SK-N-SH treated with all-trans-retinoic acid at 6 μM for 48 hours (cell line): ENCODE measurements at regions not wholly inside any gene's neighbourhood (a gene's known extent, or its start where the extent isn't known, plus 50 kb on each side); places are given as distances from the start of the nearest gene placed in this dataset.

ENCODE experiments used
- ATAC-seq: fragments of 200-7000 bp; cut with Tn5 transposase; 3 replicates; pipeline ENCODE4 v1.9.1; 2020; ENCODE audit warnings: mild to moderate bottlenecking, moderate library complexity
- ARNTL ChIP-seq: fragments of 450-650 bp; formaldehyde crosslinking; IDR thresholded peaks from 2 replicates; pipeline ENCODE4 v1.5.0; 2020; ENCODE audit warnings: low read depth, mild to moderate bottlenecking, moderate library complexity, borderline replicate concordance
- BACH2 ChIP-seq: fragments of 250-450 bp; sonication (Bioruptor Pico); IDR thresholded peaks from 2 replicates; pipeline ENCODE4 v1.9.0; 2021; ENCODE audit warnings: mild to moderate bottlenecking, borderline replicate concordance
- CREB5 ChIP-seq: fragments of 250-450 bp; sonication (Bioruptor Pico); IDR thresholded peaks from 2 replicates; pipeline ENCODE4 v1.5.1; 2020; ENCODE audit warnings: low read depth, mild to moderate bottlenecking, moderate library complexity
- CSDC2 ChIP-seq: fragments of 250-450 bp; sonication (Bioruptor Pico); IDR thresholded peaks from 2 replicates; pipeline ENCODE4 v1.5.0; 2020; ENCODE audit warnings: mild to moderate bottlenecking, moderate library complexity
- GLIS3 ChIP-seq: fragments of 250-450 bp; sonication (Bioruptor Pico); IDR thresholded peaks from 2 replicates; pipeline ENCODE4 v1.5.0; 2020; ENCODE audit warnings: mild to moderate bottlenecking, moderate library complexity
- ISL1 ChIP-seq: fragments of 250-450 bp; sonication (Bioruptor Pico); IDR thresholded peaks from 2 replicates; pipeline ENCODE4 v2.1.2; 2022; ENCODE audit warnings: mild to moderate bottlenecking, moderate library complexity
- OSR1 ChIP-seq: fragments of 250-450 bp; sonication (Bioruptor Pico); IDR thresholded peaks from 2 replicates; pipeline ENCODE4 v1.8.0; 2022; ENCODE audit warnings: moderate library complexity, mild to moderate bottlenecking, inconsistent platforms
- PATZ1 ChIP-seq: fragments of 250-450 bp; sonication (Bioruptor Pico); IDR thresholded peaks from 2 replicates; pipeline ENCODE4 v1.8.0; 2020; ENCODE audit warnings: mild to moderate bottlenecking, moderate library complexity, borderline replicate concordance
- POU6F1 ChIP-seq: fragments of 250-450 bp; sonication (Bioruptor Pico); IDR thresholded peaks from 2 replicates; pipeline ENCODE4 v1.8.0; 2021; ENCODE audit warnings: low read depth, mild to moderate bottlenecking, moderate library complexity, borderline replicate concordance
- PPARA ChIP-seq: fragments of 250-450 bp; sonication (Bioruptor Pico); IDR thresholded peaks from 2 replicates; pipeline ENCODE4 v1.5.0; 2020; ENCODE audit warnings: mild to moderate bottlenecking, borderline replicate concordance
- RARB ChIP-seq: fragments of 250-450 bp; sonication (Bioruptor Pico); IDR thresholded peaks from 2 replicates; pipeline ENCODE4 v1.8.0; 2021; ENCODE audit warnings: mild to moderate bottlenecking, moderate library complexity
- SNAI2 ChIP-seq: fragments of 250-450 bp; sonication (Bioruptor Pico); IDR thresholded peaks from 2 replicates; pipeline ENCODE4 v1.5.0; 2020; ENCODE audit warnings: mild to moderate bottlenecking, moderate library complexity
- TCF4 ChIP-seq: fragments of 250-450 bp; sonication (Bioruptor Pico); IDR thresholded peaks from 2 replicates; pipeline ENCODE4 v1.8.0; 2021; ENCODE audit warnings: mild to moderate bottlenecking, moderate library complexity, borderline replicate concordance
- TOX ChIP-seq: fragments of 250-450 bp; sonication (Bioruptor Pico); IDR thresholded peaks from 2 replicates; pipeline ENCODE4 v1.8.0; 2021; ENCODE audit warnings: mild to moderate bottlenecking, moderate library complexity, borderline replicate concordance
- TSHZ2 ChIP-seq: fragments of 250-450 bp; sonication (Bioruptor Pico); IDR thresholded peaks from 2 replicates; pipeline ENCODE4 v1.5.0; 2020; ENCODE audit warnings: mild to moderate bottlenecking, moderate library complexity
- ZC3H10 ChIP-seq: fragments of 250-450 bp; sonication (Bioruptor Pico); IDR thresholded peaks from 2 replicates; pipeline ENCODE4 v1.5.1; 2021; ENCODE audit warnings: mild to moderate bottlenecking, moderate library complexity
- ZFP3 ChIP-seq: fragments of 250-450 bp; sonication (Bioruptor Pico); IDR thresholded peaks from 2 replicates; pipeline ENCODE4 v1.5.0; 2020; ENCODE audit warnings: mild to moderate bottlenecking, moderate library complexity
- ZFP30 ChIP-seq: fragments of 450-650 bp; formaldehyde crosslinking; IDR thresholded peaks from 2 replicates; pipeline ENCODE4 v1.5.0; 2022; ENCODE audit warnings: mild to moderate bottlenecking, moderate library complexity
- ZNF565 ChIP-seq: fragments of 450-650 bp; formaldehyde crosslinking; conservative IDR thresholded peaks from 2 replicates; pipeline ENCODE4 v1.5.0; 2020; ENCODE audit warnings: low read depth, mild to moderate bottlenecking, moderate library complexity
- ZNF70 ChIP-seq: fragments of 450-650 bp; formaldehyde crosslinking; IDR thresholded peaks from 2 replicates; pipeline ENCODE4 v1.5.0; 2020; ENCODE audit warnings: mild to moderate bottlenecking, moderate library complexity
- ZNF8 ChIP-seq: fragments of 450-650 bp; formaldehyde crosslinking; IDR thresholded peaks from 2 replicates; pipeline ENCODE4 v1.5.0; 2020; ENCODE audit warnings: mild to moderate bottlenecking, moderate library complexity

- no peak for ATAC-seq
- TF ChIP-seq TSHZ2 (CRISPR knock-in tag) (no peak), ZC3H10 (no peak), RARB (CRISPR knock-in tag) (no peak), ZFP3 (CRISPR knock-in tag) (no peak), SNAI2 (CRISPR knock-in tag) (no peak)
Measured at GRCh38 chr13:76474356-76474755, 411.8 kb downstream of the KCTD12 start.

- TF ChIP-seq CREB5 (CRISPR knock-in tag) (no peak), TCF4 (no peak), BACH2 (CRISPR knock-in tag) (no peak), SNAI2 (CRISPR knock-in tag) (no peak), ZNF565 (CRISPR knock-in tag) (no peak), CSDC2 (CRISPR knock-in tag) (no peak)
- ATAC-seq: peak; percentile 100
Measured at GRCh38 chr13:76473552-76474134, 412.6 kb downstream of the KCTD12 start.

- ATAC-seq: no peak
- TF ChIP-seq ARNTL (CRISPR knock-in tag) (no peak), POU6F1 (no peak), ZNF565 (CRISPR knock-in tag) (no peak), PPARA (CRISPR knock-in tag) (no peak), GLIS3 (CRISPR knock-in tag) (no peak), ZNF8 (CRISPR knock-in tag) (no peak)
Measured at GRCh38 chr13:76472916-76473315, 413.3 kb downstream of the KCTD12 start.

- no peak for ATAC-seq
- TF ChIP-seq BACH2 (CRISPR knock-in tag): no peak
- no peak for TF ChIP-seq CSDC2 (CRISPR knock-in tag)
- TF ChIP-seq TOX: no peak
- no peak for TF ChIP-seq PATZ1 (CRISPR knock-in tag)
- no peak for TF ChIP-seq ZNF70
- no peak for TF ChIP-seq GLIS3 (CRISPR knock-in tag)
- TF ChIP-seq PPARA (CRISPR knock-in tag): no peak
- no peak for TF ChIP-seq ZFP30
- TF ChIP-seq TSHZ2 (CRISPR knock-in tag): no peak
- TF ChIP-seq CREB5 (CRISPR knock-in tag): no peak
- no peak for TF ChIP-seq SNAI2 (CRISPR knock-in tag)
- TF ChIP-seq ARNTL (CRISPR knock-in tag): no peak
- no peak for TF ChIP-seq OSR1
- TF ChIP-seq RARB (CRISPR knock-in tag): no peak
- TF ChIP-seq ISL1 (CRISPR knock-in tag): no peak
- TF ChIP-seq TCF4: no peak
- no peak for TF ChIP-seq ZC3H10
- TF ChIP-seq POU6F1: no peak
- no peak for TF ChIP-seq ZNF8 (CRISPR knock-in tag)
- TF ChIP-seq ZNF565 (CRISPR knock-in tag): no peak
Measured at GRCh38 chr13:76471486-76471885, 414.7 kb downstream of the KCTD12 start.
